Fibroblast of lung (primary cell): ENCODE measurements at regions not wholly inside any gene's neighbourhood (a gene's known extent, or its start where the extent isn't known, plus 50 kb on each side); places are given as distances from the start of the nearest gene placed in this dataset.
A peak's percentile ranks its signal among the peaks of the same experiment; 100 is the strongest.

Experiments
- DNase-seq, 2 donors: peaks; one replicate each; pipeline versions ENCODE4 v3.0.0 to v3.0.0-alpha.2; 2010; ENCODE audit warnings: low read depth in 2 of 2
- H2AFZ ChIP-seq: 2 replicates; pipeline ENCODE4 v1.5.1; 2012; ENCODE audit warnings: low read length, control low read depth, inconsistent platforms
- H3K27ac ChIP-seq: 2 replicates; pipeline ENCODE4 v1.5.1; 2011; ENCODE audit warnings: low read length, control low read depth; ENCODE audit not compliant: insufficient read depth
- H3K27me3 ChIP-seq: 2 replicates; pipeline ENCODE4 v1.5.1; 2011; ENCODE audit warnings: mild to moderate bottlenecking, low read length; ENCODE audit not compliant: control insufficient read depth, insufficient read depth
- H3K36me3 ChIP-seq: 2 replicates; pipeline ENCODE4 v1.5.1; 2011; ENCODE audit warnings: low read length; ENCODE audit not compliant: control insufficient read depth, insufficient read depth
- H3K4me1 ChIP-seq: 2 replicates; pipeline ENCODE4 v1.5.1; 2011; ENCODE audit warnings: low read length; ENCODE audit not compliant: control insufficient read depth, insufficient read depth; ENCODE audit errors: extremely low read depth
- H3K4me2 ChIP-seq: 2 replicates; pipeline ENCODE4 v1.5.1; 2011; ENCODE audit warnings: low read length, control low read depth; ENCODE audit not compliant: insufficient read depth; ENCODE audit errors: extremely low read depth
- H3K4me3 ChIP-seq, 4 experiments: fragments of 200-600 bp in 1 of 4; sonication (generic) in 1 of 4; replicated peaks in 1 of 4; 2 replicates each; pipeline ENCODE4 v1.5.1; 2011 to 2016; ENCODE audit warnings: low read length in 4 of 4, low read depth in 3 of 4, mild to moderate bottlenecking in 3 of 4, control low read depth in 2 of 4, inconsistent platforms in 1 of 4, mixed read lengths in 1 of 4; ENCODE audit not compliant: insufficient read depth in 1 of 4; ENCODE audit errors: control extremely low read depth in 1 of 4
- H3K79me2 ChIP-seq: 2 replicates; pipeline ENCODE4 v1.5.1; 2012; ENCODE audit warnings: mild to moderate bottlenecking, low read length, inconsistent platforms; ENCODE audit not compliant: control insufficient read depth, insufficient read depth
- H3K9ac ChIP-seq: 2 replicates; pipeline ENCODE4 v1.5.1; 2011; ENCODE audit warnings: mild to moderate bottlenecking, low read length, control low read depth; ENCODE audit not compliant: insufficient read depth
- H3K9me3 ChIP-seq: 2 replicates; pipeline ENCODE4 v1.5.1; 2012; ENCODE audit warnings: low read depth, low read length; ENCODE audit not compliant: control insufficient read depth, insufficient read depth
- H4K20me1 ChIP-seq: 2 replicates; pipeline ENCODE4 v1.5.1; 2011; ENCODE audit warnings: low read length; ENCODE audit not compliant: control insufficient read depth, insufficient read depth; ENCODE audit errors: extremely low read depth
- CTCF ChIP-seq, 2 donors: IDR thresholded peaks in 1 of 2; conservative IDR thresholded peaks in 1 of 2; 1 replicate in 1 of 2; 2 replicates in 1 of 2; pipeline ENCODE4 v1.5.1; 2011 to 2012; ENCODE audit warnings: low read length in 2 of 2, control low read depth in 1 of 2, inconsistent platforms in 1 of 2, low read depth in 1 of 2, mild to moderate bottlenecking in 1 of 2
- EZH2 ChIP-seq: IDR thresholded peaks from 2 replicates; pipeline ENCODE4 v1.5.1; 2012; ENCODE audit warnings: low read length, control low read depth, mild to moderate bottlenecking; ENCODE audit errors: missing control alignments

DNA sequence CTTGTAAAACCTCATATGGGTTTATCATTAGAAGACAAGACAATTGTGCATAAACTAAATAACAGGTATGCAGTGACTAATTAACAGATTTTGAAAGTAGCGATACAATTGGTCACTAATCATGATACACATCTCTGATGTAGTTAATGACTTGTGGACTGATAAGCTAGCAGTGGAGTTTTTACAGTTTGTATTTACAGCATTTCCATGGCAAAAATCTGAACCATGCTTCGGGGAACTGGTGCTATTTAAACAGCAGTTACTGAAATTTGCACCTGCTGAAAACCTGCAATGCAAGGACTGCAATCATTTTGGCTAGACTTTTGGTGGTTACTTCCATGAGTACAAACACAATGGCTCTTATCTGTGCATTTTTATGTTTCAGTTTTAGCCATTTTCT is 471.2 kb downstream of the RERGL start:
- H3K27me3 ChIP-seq: no peaks in the 10 kb centered on the region
- H3K4me1 ChIP-seq: no peaks in the 10 kb centered on the region
- no peak overlapping the region for H2AFZ ChIP-seq
- H3K4me2 ChIP-seq: no peak overlapping the region
- no peak overlapping the region for H3K9ac ChIP-seq
- H3K79me2 ChIP-seq: no peaks in the 10 kb centered on the region
- H3K4me3 ChIP-seq: no peak overlapping the region
- DNase-seq: no peak
- H3K36me3 ChIP-seq: no peaks in the 10 kb centered on the region
- H4K20me1 ChIP-seq: no peaks in the 10 kb centered on the region
- no peak overlapping the region for H3K27ac ChIP-seq
- H3K9me3 ChIP-seq: no peaks in the 10 kb centered on the region
- TF ChIP-seq CTCF (conservative IDR thresholded peaks at IDR 0.05 in 1 of 2, IDR thresholded peaks at IDR 0.05 in 1 of 2; ENCODE audit: low read depth in 1 of 2, low read length in 2 of 2): no peak
- TF ChIP-seq EZH2: no peak

GRCh38 chr12:17609701-17610100 is 480.3 kb downstream of the RERGL start:
- Histone ChIP-seq H2AFZ (no peak overlapping the region), H3K27me3 (no peaks in the 10 kb centered on the region), H3K9me3 (no peaks in the 10 kb centered on the region), H3K79me2 (no peaks in the 10 kb centered on the region), H3K36me3 (no peaks in the 10 kb centered on the region), H3K27ac (no peak overlapping the region), H3K9ac (no peak overlapping the region), H3K4me1 (no peaks in the 10 kb centered on the region), H3K4me3 (no peak overlapping the region), H3K4me2 (no peak overlapping the region), H4K20me1 (no peaks in the 10 kb centered on the region)
- TF ChIP-seq EZH2 (no peak), CTCF (conservative IDR thresholded peaks at IDR 0.05 in 1 of 2, IDR thresholded peaks at IDR 0.05 in 1 of 2; ENCODE audit: low read depth in 1 of 2, low read length in 2 of 2) (no peak)
- no peak for DNase-seq

DNA sequence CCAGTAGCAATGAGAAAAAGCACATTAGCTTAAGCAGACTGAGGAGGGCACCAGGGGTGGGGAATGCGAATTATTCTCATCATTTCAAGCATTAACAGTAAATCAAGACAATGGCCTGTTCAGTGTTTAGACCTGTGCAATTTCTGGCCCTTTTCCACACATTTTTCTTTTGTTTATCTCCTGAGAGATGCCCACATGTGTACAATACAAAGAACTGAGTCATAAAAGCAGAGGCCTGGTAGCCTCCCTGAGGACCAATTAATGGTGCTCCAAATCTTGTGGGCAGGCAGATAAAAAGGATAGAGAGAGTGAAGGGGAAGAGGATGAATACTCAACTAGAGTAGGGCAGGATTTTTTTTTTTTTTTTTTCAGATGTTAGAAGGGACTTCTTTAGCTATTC is 480.8 kb downstream of the RERGL start:
- peak in 1 of 2 donors; percentile 0 for DNase-seq
- no peak for TF ChIP-seq CTCF (conservative IDR thresholded peaks at IDR 0.05 in 1 of 2, IDR thresholded peaks at IDR 0.05 in 1 of 2; ENCODE audit: low read depth in 1 of 2, low read length in 2 of 2)
- TF ChIP-seq EZH2: no peak
- H3K4me2 ChIP-seq: no peak overlapping the region

More for the DNA sequence above, 480.8 kb downstream of the RERGL start:
- Histone ChIP-seq H2AFZ (no peak overlapping the region), H3K9me3 (no peaks in the 10 kb centered on the region), H4K20me1 (no peaks in the 10 kb centered on the region), H3K27me3 (no peaks in the 10 kb centered on the region), H3K9ac (no peak overlapping the region), H3K4me1 (no peaks in the 10 kb centered on the region), H3K36me3 (no peaks in the 10 kb centered on the region), H3K79me2 (no peaks in the 10 kb centered on the region), H3K27ac (no peak overlapping the region), H3K4me3 (no peak overlapping the region)
